B cell (primary cell): ENCODE measurements at regions not wholly inside any gene's neighbourhood (a gene's known extent, or its start where the extent isn't known, plus 50 kb on each side); places are given as distances from the start of the nearest gene placed in this dataset.

Experiments used
- EZH2 ChIP-seq: IDR thresholded peaks from 2 replicates; pipeline ENCODE4 v1.6.1; 2012; ENCODE audit warnings: borderline replicate concordance, low read depth, mild to moderate bottlenecking, moderate library complexity, low read length; ENCODE audit not compliant: insufficient read depth, poor library complexity, severe bottlenecking
- TF ChIP-seq, protein P1 (sequence below): fragments of 200-600 bp; IDR thresholded peaks from one replicate; pipeline ENCODE4 v1.8.0; 2022; ENCODE audit warnings: antibody characterized with exemption, mild to moderate bottlenecking

DNA sequence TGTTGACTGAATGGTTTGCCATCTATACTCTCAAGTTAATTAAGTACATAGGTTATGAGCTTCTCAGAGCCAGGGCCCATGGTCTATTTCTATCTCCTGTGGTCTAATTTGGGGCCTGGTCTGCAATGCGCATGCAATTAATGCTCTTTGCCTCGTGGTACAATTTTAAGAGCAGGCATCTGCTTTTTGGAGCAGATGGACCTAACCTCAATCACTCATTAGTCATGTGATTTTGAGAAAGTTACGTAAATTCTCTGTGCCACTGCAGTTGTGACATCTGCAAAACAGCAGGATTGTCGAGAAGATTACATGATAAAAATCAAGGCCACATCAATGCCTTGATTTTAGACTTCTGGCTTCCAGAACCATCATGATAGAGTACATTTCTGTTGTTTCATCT is 543.7 kb upstream of the ADAMTS9 start:
- no peak for TF ChIP-seq EZH2
- TF ChIP-seq, protein P1, sequence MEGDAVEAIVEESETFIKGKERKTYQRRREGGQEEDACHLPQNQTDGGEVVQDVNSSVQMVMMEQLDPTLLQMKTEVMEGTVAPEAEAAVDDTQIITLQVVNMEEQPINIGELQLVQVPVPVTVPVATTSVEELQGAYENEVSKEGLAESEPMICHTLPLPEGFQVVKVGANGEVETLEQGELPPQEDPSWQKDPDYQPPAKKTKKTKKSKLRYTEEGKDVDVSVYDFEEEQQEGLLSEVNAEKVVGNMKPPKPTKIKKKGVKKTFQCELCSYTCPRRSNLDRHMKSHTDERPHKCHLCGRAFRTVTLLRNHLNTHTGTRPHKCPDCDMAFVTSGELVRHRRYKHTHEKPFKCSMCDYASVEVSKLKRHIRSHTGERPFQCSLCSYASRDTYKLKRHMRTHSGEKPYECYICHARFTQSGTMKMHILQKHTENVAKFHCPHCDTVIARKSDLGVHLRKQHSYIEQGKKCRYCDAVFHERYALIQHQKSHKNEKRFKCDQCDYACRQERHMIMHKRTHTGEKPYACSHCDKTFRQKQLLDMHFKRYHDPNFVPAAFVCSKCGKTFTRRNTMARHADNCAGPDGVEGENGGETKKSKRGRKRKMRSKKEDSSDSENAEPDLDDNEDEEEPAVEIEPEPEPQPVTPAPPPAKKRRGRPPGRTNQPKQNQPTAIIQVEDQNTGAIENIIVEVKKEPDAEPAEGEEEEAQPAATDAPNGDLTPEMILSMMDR = no peak
